ENCODE measurements at regions not wholly inside any gene's neighbourhood (a gene's known extent, or its start where the extent isn't known, plus 50 kb on each side); places are given as distances from the start of the nearest gene placed in this dataset.

DNA sequence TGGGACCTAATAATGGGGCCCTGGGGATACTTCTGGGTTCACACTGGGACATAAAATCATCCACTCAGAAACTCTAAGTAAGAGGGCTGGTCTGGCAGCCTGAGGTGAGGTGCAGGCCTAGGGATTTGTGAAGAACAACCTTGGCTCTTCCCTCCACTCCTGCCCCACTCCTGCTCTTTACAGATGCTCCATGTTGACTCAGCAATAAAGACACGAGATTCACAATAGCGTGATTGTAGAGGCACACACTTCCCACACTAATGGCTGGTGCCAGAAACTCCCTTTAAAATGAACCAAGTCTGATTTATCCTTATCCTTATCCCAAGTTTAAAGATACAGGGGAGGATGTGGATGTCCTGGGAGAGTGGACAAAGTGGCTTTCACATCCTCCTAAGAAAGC, 228.2 kb downstream of the ACTR3 start:
- H3K27ac ChIP-seq (replicated peaks): no peak overlapping the region
- H3K27me3 ChIP-seq (ENCODE audit: insufficient read depth, poor library complexity, severe bottlenecking): no peaks in the 10 kb centered on the region
- TF ChIP-seq SPI1 (IDR thresholded peaks at IDR 0.05; ENCODE audit: borderline replicate concordance, low read depth): no peak
- no peak for TF ChIP-seq GABPA (IDR thresholded peaks at IDR 0.05; ENCODE audit: low read depth)
- TF ChIP-seq POLR2AphosphoS5 (IDR thresholded peaks at IDR 0.05; ENCODE audit: low read depth): no peak
- TF ChIP-seq, protein P1, sequence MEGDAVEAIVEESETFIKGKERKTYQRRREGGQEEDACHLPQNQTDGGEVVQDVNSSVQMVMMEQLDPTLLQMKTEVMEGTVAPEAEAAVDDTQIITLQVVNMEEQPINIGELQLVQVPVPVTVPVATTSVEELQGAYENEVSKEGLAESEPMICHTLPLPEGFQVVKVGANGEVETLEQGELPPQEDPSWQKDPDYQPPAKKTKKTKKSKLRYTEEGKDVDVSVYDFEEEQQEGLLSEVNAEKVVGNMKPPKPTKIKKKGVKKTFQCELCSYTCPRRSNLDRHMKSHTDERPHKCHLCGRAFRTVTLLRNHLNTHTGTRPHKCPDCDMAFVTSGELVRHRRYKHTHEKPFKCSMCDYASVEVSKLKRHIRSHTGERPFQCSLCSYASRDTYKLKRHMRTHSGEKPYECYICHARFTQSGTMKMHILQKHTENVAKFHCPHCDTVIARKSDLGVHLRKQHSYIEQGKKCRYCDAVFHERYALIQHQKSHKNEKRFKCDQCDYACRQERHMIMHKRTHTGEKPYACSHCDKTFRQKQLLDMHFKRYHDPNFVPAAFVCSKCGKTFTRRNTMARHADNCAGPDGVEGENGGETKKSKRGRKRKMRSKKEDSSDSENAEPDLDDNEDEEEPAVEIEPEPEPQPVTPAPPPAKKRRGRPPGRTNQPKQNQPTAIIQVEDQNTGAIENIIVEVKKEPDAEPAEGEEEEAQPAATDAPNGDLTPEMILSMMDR (IDR thresholded peaks at IDR 0.05; ENCODE audit: insufficient read depth, low read length): no peak
- no peak for TF ChIP-seq REST (IDR thresholded peaks at IDR 0.05; ENCODE audit: insufficient replicate concordance, low read depth)
- DNase-seq (ENCODE audit: low read depth in 1 of 2, low spot score in 1 of 2): no peak
- no peak overlapping the region for H3K4me3 ChIP-seq (replicated peaks; ENCODE audit: insufficient read depth, low read length)

DNA sequence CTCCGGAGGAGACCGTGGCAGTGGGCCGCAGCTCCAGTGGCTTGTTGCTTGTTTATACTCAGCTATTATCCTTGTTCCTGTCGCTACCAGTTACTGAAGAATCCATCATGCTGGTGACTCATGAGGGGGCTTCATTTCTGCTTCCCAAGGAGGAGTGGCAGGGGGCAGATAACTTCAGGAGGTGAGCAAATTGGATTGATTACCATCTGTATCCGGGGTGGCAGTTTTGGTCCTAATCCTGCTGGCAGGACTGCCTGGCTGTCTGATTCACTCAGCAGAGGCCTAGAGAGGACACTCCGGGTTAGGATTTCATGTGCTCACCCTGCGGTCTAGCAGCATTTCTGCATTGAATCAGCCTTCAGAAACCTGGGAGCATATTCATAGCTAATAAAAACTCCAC, 230.0 kb downstream of the ACTR3 start:
- DNase-seq (ENCODE audit: low read depth in 1 of 2, low spot score in 1 of 2): no peak
- H3K27ac ChIP-seq (replicated peaks): no peak overlapping the region
- H3K27me3 ChIP-seq (ENCODE audit: insufficient read depth, poor library complexity, severe bottlenecking): no peaks in the 10 kb centered on the region
- TF ChIP-seq GABPA (IDR thresholded peaks at IDR 0.05; ENCODE audit: low read depth) (no peak), POLR2AphosphoS5 (IDR thresholded peaks at IDR 0.05; ENCODE audit: low read depth) (no peak), SPI1 (IDR thresholded peaks at IDR 0.05; ENCODE audit: borderline replicate concordance, low read depth) (no peak), REST (IDR thresholded peaks at IDR 0.05; ENCODE audit: insufficient replicate concordance, low read depth) (no peak)
- TF ChIP-seq, protein P1 (IDR thresholded peaks at IDR 0.05; ENCODE audit: insufficient read depth, low read length): no peak
- no peak overlapping the region for H3K4me3 ChIP-seq (replicated peaks; ENCODE audit: insufficient read depth, low read length)

- Histone ChIP-seq H3K4me3 (replicated peaks; ENCODE audit: insufficient read depth, low read length) (no peak overlapping the region), H3K27me3 (ENCODE audit: insufficient read depth, poor library complexity, severe bottlenecking) (no peaks in the 10 kb centered on the region), H3K27ac (replicated peaks) (no peak overlapping the region)
- DNase-seq (ENCODE audit: low read depth in 1 of 2, low spot score in 1 of 2): no peak
- TF ChIP-seq GABPA (IDR thresholded peaks at IDR 0.05; ENCODE audit: low read depth) (no peak), SPI1 (IDR thresholded peaks at IDR 0.05; ENCODE audit: borderline replicate concordance, low read depth) (no peak), REST (IDR thresholded peaks at IDR 0.05; ENCODE audit: insufficient replicate concordance, low read depth) (no peak), POLR2AphosphoS5 (IDR thresholded peaks at IDR 0.05; ENCODE audit: low read depth) (no peak)
- TF ChIP-seq, protein P1 (IDR thresholded peaks at IDR 0.05; ENCODE audit: insufficient read depth, low read length): no peak
Measured at GRCh38 chr2:114122930-114123329, 233.0 kb downstream of the ACTR3 start.
